Fibroblast of the aortic adventitia (primary cell): ENCODE measurements at regions not wholly inside any gene's neighbourhood (a gene's known extent, or its start where the extent isn't known, plus 50 kb on each side); places are given as distances from the start of the nearest gene placed in this dataset.

ENCODE experiments used
- DNase-seq: peaks from one replicate; pipeline ENCODE4 v3.0.0-alpha.2; 2010; ENCODE audit warnings: low read depth
- H3K4me3 ChIP-seq: 2 replicates; pipeline ENCODE4 v1.5.1; 2011; ENCODE audit warnings: low read depth, mild to moderate bottlenecking, control low read depth, low read length, moderate library complexity
- CTCF ChIP-seq: IDR thresholded peaks from 2 replicates; pipeline ENCODE4 v1.5.1; 2011; ENCODE audit warnings: mild to moderate bottlenecking, low read length, control low read depth, inconsistent platforms; ENCODE audit not compliant: insufficient read depth

GRCh38 chr1:245015031-245015430 lies 139.8 kb upstream of the KIF26B start:
- TF ChIP-seq CTCF, result no peak
- H3K4me3 ChIP-seq, result no peak overlapping the region
- DNase-seq, result no peak

GRCh38 chr1:245014247-245015029 lies 140.3 kb upstream of the KIF26B start:
- H3K4me3 ChIP-seq, result no peak overlapping the region
- no peak for DNase-seq
- TF ChIP-seq CTCF, result no peak

- H3K4me3 ChIP-seq, result no peak overlapping the region
- TF ChIP-seq CTCF, result no peak
- DNase-seq, result no peak
Observed at GRCh38 chr1:245010018-245010614, 144.7 kb upstream of the KIF26B start.

- no peak for TF ChIP-seq CTCF
- DNase-seq, result peak; percentile 15
- no peak overlapping the region for H3K4me3 ChIP-seq
Observed at GRCh38 chr1:245008761-245009160, 144.4 kb upstream of the HNRNPU start.

- peak; percentile 10 for DNase-seq
- no peak overlapping the region for H3K4me3 ChIP-seq
- no peak for TF ChIP-seq CTCF
Observed at GRCh38 chr1:245007852-245008251, 143.5 kb upstream of the HNRNPU start.

- no peak overlapping the region for H3K4me3 ChIP-seq
- no peak for TF ChIP-seq CTCF
- DNase-seq, result no peak
Observed at GRCh38 chr1:245003246-245003645, 138.9 kb upstream of the HNRNPU start.
